PC-3 (cell line): ENCODE measurements at regions not wholly inside any gene's neighbourhood (a gene's known extent, or its start where the extent isn't known, plus 50 kb on each side); places are given as distances from the start of the nearest gene placed in this dataset.
"Not testable (repeated sequence)": the region's sequence is repeated elsewhere in the genome, so short reads cannot be mapped to it uniquely, and the experiment has no call there.

Source experiments
- EZH2 ChIP-seq: fragments of 300-600 bp; sonication (generic); IDR thresholded peaks from one replicate; pipeline ENCODE4 v1.6.1; 2017; ENCODE audit warnings: antibody characterized with exemption, mild to moderate bottlenecking, low read length; ENCODE audit not compliant: unreplicated experiment
- TF ChIP-seq, protein P1 (sequence below): fragments of 300-600 bp; sonication (generic); conservative IDR thresholded peaks from 2 replicates; pipeline ENCODE4 v1.5.1; 2017; ENCODE audit warnings: antibody characterized with exemption, low read depth, mild to moderate bottlenecking, low read length

- TF ChIP-seq, protein P1, sequence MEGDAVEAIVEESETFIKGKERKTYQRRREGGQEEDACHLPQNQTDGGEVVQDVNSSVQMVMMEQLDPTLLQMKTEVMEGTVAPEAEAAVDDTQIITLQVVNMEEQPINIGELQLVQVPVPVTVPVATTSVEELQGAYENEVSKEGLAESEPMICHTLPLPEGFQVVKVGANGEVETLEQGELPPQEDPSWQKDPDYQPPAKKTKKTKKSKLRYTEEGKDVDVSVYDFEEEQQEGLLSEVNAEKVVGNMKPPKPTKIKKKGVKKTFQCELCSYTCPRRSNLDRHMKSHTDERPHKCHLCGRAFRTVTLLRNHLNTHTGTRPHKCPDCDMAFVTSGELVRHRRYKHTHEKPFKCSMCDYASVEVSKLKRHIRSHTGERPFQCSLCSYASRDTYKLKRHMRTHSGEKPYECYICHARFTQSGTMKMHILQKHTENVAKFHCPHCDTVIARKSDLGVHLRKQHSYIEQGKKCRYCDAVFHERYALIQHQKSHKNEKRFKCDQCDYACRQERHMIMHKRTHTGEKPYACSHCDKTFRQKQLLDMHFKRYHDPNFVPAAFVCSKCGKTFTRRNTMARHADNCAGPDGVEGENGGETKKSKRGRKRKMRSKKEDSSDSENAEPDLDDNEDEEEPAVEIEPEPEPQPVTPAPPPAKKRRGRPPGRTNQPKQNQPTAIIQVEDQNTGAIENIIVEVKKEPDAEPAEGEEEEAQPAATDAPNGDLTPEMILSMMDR, result not testable (repeated sequence)
- not testable (repeated sequence) for TF ChIP-seq EZH2
These were observed 305.1 kb upstream of the TCF4 start for GRCh38 chr18:55892862-55893813.
